Fibroblast of villous mesenchyme (primary cell): ENCODE measurements at regions not wholly inside any gene's neighbourhood (a gene's known extent, or its start where the extent isn't known, plus 50 kb on each side); places are given as distances from the start of the nearest gene placed in this dataset.

Experiments
- DNase-seq: peaks from one replicate; pipeline ENCODE4 v3.0.0-alpha.2; 2010; ENCODE audit warnings: low read depth
- H3K4me3 ChIP-seq: 2 replicates; pipeline ENCODE4 v1.5.1; 2011; ENCODE audit warnings: low read depth, mild to moderate bottlenecking, low read length
- TF ChIP-seq, protein P1 (sequence below): IDR thresholded peaks from 2 replicates; pipeline ENCODE4 v1.5.1; 2012; ENCODE audit warnings: low read depth, mild to moderate bottlenecking, low read length; ENCODE audit not compliant: insufficient read depth

DNA sequence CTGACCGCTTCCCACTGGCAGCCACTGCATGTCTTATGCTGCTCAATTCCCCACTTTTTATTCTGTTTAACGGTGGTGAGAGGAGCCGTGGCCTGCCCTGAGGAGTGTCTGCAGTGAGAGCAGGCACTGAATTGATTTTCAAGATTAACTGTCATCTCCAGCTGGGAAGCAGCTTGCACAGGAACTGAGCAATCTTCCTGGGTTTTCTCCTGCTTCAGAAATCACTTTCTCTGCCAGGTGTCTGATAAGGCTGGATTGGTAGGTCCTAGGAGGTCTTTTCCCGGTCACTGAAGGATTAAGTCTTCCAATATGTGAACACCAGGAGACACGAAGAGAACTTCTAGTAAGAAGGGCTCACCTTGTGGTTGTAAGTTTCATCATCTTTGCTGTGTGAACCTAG lies 181.1 kb upstream of the RAD23B start:
- TF ChIP-seq, protein P1, sequence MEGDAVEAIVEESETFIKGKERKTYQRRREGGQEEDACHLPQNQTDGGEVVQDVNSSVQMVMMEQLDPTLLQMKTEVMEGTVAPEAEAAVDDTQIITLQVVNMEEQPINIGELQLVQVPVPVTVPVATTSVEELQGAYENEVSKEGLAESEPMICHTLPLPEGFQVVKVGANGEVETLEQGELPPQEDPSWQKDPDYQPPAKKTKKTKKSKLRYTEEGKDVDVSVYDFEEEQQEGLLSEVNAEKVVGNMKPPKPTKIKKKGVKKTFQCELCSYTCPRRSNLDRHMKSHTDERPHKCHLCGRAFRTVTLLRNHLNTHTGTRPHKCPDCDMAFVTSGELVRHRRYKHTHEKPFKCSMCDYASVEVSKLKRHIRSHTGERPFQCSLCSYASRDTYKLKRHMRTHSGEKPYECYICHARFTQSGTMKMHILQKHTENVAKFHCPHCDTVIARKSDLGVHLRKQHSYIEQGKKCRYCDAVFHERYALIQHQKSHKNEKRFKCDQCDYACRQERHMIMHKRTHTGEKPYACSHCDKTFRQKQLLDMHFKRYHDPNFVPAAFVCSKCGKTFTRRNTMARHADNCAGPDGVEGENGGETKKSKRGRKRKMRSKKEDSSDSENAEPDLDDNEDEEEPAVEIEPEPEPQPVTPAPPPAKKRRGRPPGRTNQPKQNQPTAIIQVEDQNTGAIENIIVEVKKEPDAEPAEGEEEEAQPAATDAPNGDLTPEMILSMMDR = no peak
- H3K4me3 ChIP-seq = no peak overlapping the region
- DNase-seq = no peak

DNA sequence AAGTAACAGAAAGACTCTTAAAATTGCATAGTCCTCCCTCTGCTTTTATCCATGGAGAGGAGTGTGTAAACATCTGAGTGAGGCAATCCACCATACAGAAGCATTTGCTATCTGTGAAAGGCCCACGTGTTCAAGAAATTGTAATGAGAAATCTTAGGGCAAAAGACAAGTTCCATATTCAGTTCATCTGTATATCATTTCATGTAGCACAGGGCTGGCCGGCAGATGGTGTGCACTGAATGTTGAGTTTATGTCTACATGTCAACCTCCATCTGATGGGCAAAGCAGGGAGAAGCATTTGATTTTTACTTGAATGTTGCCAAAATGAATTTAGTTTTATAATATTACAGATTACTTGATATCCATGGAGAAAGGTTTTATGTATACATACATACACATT lies 179.5 kb upstream of the RAD23B start:
- TF ChIP-seq, protein P1 = no peak
- H3K4me3 ChIP-seq = no peak overlapping the region
- DNase-seq = no peak

DNA sequence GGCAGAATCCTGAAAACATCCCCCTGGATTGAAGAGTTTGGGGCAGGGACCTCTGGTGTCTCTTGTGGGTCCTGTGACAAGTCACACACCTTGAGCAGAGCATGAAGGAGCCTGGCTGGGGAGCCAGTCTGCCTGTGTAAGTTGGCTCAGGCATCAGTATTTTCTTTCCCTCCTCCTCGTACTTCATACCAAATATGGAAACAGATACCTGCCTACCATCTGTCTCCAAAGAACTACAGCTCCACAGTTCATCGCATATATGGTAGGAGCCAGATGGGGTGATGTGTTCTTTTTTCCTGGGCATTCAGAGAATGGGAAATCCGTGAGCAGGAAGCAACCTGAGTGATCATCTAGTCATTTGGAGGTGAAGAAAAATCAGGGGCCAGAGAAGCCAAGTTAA lies 177.3 kb upstream of the RAD23B start:
- no peak for DNase-seq
- TF ChIP-seq, protein P1 = no peak
- H3K4me3 ChIP-seq = no peak overlapping the region

DNA sequence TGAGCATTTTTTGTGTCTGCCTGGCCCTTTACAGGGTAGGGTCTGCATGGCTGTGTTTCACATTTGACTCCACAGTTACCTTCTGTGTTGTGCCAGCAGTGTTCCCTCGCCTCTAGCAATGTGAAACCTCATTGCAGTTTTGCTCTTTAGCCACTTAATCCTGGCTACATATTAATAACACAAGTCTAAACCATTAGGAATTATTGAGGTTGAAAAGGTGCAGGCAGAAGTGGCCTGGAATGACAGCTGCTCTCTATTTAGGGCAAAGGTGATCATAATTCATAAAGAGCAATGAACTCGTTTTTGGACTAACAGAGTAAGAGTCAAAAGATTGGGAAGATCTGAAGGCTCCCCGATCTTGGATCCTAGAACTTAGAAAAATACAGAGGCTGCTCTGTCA lies 176.7 kb upstream of the RAD23B start:
- DNase-seq = no peak
- no peak overlapping the region for H3K4me3 ChIP-seq
- TF ChIP-seq, protein P1 = no peak

DNA sequence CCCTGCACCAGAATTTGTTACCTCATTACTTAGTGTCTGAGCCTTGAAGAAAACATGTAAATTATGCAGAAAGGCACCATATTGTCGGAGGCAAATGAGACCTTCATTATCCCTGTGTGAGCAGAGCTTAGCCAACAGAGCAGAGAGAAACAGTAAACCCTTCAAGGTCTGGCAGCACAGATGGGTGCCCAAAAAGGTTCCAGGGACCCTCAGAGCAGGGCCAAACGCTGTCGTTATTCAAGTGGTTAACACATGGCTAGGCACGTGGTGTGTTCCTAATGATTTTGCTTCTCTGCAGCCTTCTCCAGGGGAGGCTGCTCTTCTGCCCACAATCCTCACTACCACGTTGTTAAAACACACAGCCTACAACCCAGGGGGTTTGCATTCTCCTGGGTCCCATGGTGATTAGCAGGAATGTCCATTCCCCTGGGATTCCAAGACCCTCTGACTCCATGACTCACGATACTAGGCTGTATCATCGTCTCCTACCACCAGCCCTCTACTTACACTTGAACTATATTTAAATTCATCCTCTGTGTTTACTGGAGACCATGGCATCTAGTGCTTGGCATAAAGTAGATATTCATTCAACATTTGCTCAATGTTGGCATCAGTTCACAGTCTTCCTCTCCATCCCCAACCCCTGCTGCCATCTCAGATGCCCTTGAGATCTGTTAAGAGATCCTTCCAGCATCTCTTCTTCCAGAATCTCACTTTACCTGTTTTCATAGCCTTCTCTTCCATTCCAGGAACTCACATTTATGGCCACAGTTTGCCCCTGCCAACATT lies 174.5 kb upstream of the RAD23B start:
- DNase-seq = no peak
- H3K4me3 ChIP-seq = no peak overlapping the region
- TF ChIP-seq, protein P1 = no peak

DNA sequence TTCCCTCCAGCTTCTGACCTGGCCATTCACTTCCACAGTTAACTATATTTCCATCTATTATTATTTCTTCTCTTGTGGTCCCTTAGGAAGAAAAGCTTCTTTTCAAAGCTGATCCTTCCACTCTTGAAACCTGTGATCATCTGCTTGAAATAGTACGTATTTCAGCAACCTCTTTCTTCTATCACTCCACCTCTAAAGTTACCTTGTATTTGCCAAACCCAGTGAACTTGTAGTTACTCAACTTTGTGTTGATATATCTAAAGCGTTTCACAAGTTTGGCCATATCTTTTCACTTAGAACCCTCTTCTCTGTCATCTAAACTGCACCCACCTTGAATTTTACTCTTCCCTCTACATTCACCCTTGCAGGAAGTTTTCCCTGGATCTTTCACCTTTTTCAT lies 173.8 kb upstream of the RAD23B start:
- H3K4me3 ChIP-seq = no peak overlapping the region
- DNase-seq = no peak
- TF ChIP-seq, protein P1 = no peak

DNA sequence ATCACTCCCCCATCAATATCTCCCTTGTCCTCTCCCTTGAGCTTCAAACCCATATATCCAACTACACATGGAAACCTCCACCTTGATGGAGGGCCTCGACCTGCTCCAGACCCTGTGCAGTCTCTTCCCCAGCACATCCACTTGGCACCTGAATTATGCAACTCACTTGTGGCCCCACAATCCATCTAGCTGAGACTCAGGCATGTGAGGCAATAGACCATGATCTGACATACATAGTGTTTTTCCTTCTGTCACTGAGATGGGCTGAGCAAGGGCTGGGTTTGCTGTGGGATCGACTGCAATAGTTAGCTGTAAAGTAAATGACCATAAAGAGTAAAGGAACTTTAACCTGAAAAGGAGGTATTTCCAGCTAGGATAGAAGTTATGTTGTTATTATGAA lies 172.9 kb upstream of the RAD23B start:
- H3K4me3 ChIP-seq = no peak overlapping the region
- TF ChIP-seq, protein P1 = no peak
- DNase-seq = no peak
